Activated naive CD4-positive, alpha-beta T cell treated with anti-CD3 and anti-CD28 coated beads, Interleukin-2, amount 10 ng/mL, durations not matched to agents 7 days and 5 days (primary cell): ENCODE measurements at regions not wholly inside any gene's neighbourhood (a gene's known extent, or its start where the extent isn't known, plus 50 kb on each side); places are given as distances from the start of the nearest gene placed in this dataset.
"Not testable (repeated sequence)": the region's sequence is repeated elsewhere in the genome, so short reads cannot be mapped to it uniquely, and the experiment has no call there.

Experiments
- CTCF ChIA-PET: fragments of 350-600 bp; sonication (Branson Sonifier 250); formaldehyde crosslinking; loops from one replicate; lab custom pipeline; 2021; ENCODE audit warnings: antibody characterized with exemption; lab: Charles Lee
- DNase-seq: peaks from one replicate; pipeline ENCODE4 v3.0.0-alpha.2; 2020
- H3K27ac Mint-ChIP-seq: one replicate; pipeline ENCODE4 v1.8.0; 2021; ENCODE audit warnings: mild to moderate bottlenecking, moderate library complexity, mixed read lengths
- H3K27me3 Mint-ChIP-seq: one replicate; pipeline ENCODE4 v1.8.0; 2021; ENCODE audit warnings: mild to moderate bottlenecking, mixed read lengths
- H3K36me3 Mint-ChIP-seq: one replicate; pipeline ENCODE4 v1.8.0; 2021; ENCODE audit warnings: mixed read lengths
- H3K4me1 Mint-ChIP-seq: one replicate; pipeline ENCODE4 v1.8.0; 2021; ENCODE audit warnings: mixed read lengths
- H3K4me3 Mint-ChIP-seq: one replicate; pipeline ENCODE4 v1.8.0; 2021; ENCODE audit warnings: mild to moderate bottlenecking, moderate library complexity, mixed read lengths
- H3K9me3 Mint-ChIP-seq: one replicate; pipeline ENCODE4 v1.8.0; 2021; ENCODE audit warnings: mixed read lengths

- CTCF ChIA-PET, result no interaction called here
- H3K36me3 Mint-ChIP-seq, result no peaks in the 10 kb centered on the region
- no peaks in the 10 kb centered on the region for H3K27me3 Mint-ChIP-seq
- H3K9me3 Mint-ChIP-seq, result peaks cover 7% of the 10 kb centered on the region
- DNase-seq, result no peak
- no peaks in the 10 kb centered on the region for H3K4me1 Mint-ChIP-seq
- no peak overlapping the region for H3K27ac Mint-ChIP-seq
- no peak overlapping the region for H3K4me3 Mint-ChIP-seq
Observed at GRCh38 chr6:66245231-66245630, 538.2 kb upstream of the EYS start.

- no peak for DNase-seq
- CTCF ChIA-PET, result no interaction called here
- Mint-ChIP-seq H3K27me3 (no peaks in the 10 kb centered on the region), H3K4me3 (no peak overlapping the region), H3K27ac (no peak overlapping the region), H3K4me1 (no peaks in the 10 kb centered on the region), H3K9me3 (peaks cover 3% of the 10 kb centered on the region), H3K36me3 (no peaks in the 10 kb centered on the region)
Observed at GRCh38 chr6:66238851-66239250, 531.8 kb upstream of the EYS start.

GRCh38 chr6:66232890-66233289 is 525.9 kb upstream of the EYS start:
- Mint-ChIP-seq H3K4me3 (no peak overlapping the region), H3K36me3 (no peaks in the 10 kb centered on the region), H3K27me3 (no peaks in the 10 kb centered on the region), H3K4me1 (no peaks in the 10 kb centered on the region), H3K9me3 (peaks cover 7% of the 10 kb centered on the region), H3K27ac (no peak overlapping the region)
- CTCF ChIA-PET, result no interaction called here
- DNase-seq, result no peak

GRCh38 chr6:66230591-66230990 is 523.6 kb upstream of the EYS start:
- Mint-ChIP-seq H3K4me3 (no peak overlapping the region), H3K36me3 (no peaks in the 10 kb centered on the region), H3K27ac (no peak overlapping the region), H3K9me3 (peaks cover 7% of the 10 kb centered on the region), H3K27me3 (no peaks in the 10 kb centered on the region), H3K4me1 (no peaks in the 10 kb centered on the region)
- no peak for DNase-seq
- CTCF ChIA-PET, result no interaction called here

- H3K27ac Mint-ChIP-seq, result no peak overlapping the region
- no peaks in the 10 kb centered on the region for H3K27me3 Mint-ChIP-seq
- CTCF ChIA-PET, result no interaction called here
- DNase-seq, result no peak
- peaks cover 4% of the 10 kb centered on the region for H3K9me3 Mint-ChIP-seq
- H3K4me1 Mint-ChIP-seq, result no peaks in the 10 kb centered on the region
- H3K36me3 Mint-ChIP-seq, result no peaks in the 10 kb centered on the region
- H3K4me3 Mint-ChIP-seq, result no peak overlapping the region
Observed at GRCh38 chr6:66226109-66226508, 519.1 kb upstream of the EYS start.

GRCh38 chr6:66210964-66211363 is 503.9 kb upstream of the EYS start:
- Mint-ChIP-seq H3K27ac (no peak overlapping the region), H3K4me1 (no peaks in the 10 kb centered on the region), H3K9me3 (peaks cover 20% of the 10 kb centered on the region), H3K4me3 (no peak overlapping the region), H3K36me3 (no peaks in the 10 kb centered on the region), H3K27me3 (no peaks in the 10 kb centered on the region)
- no peak for DNase-seq
- CTCF ChIA-PET, result no interaction called here

- no peaks in the 10 kb centered on the region for H3K9me3 Mint-ChIP-seq
- H3K4me3 Mint-ChIP-seq, result no peak overlapping the region
- CTCF ChIA-PET, result no interaction called here
- no peaks in the 10 kb centered on the region for H3K36me3 Mint-ChIP-seq
- H3K27me3 Mint-ChIP-seq, result no peaks in the 10 kb centered on the region
- no peak for DNase-seq
- no peak overlapping the region for H3K27ac Mint-ChIP-seq
- H3K4me1 Mint-ChIP-seq, result no peaks in the 10 kb centered on the region
Observed at GRCh38 chr6:66200390-66200789, 493.4 kb upstream of the EYS start.

- CTCF ChIA-PET, result no interaction called here
- no peak overlapping the region for H3K27ac Mint-ChIP-seq
Observed at GRCh38 chr6:66199171-66199570, 492.1 kb upstream of the EYS start.

GRCh38 chr6:66198062-66198624 is 491.1 kb upstream of the EYS start:
- DNase-seq, result no peak
- H3K9me3 Mint-ChIP-seq, result no peaks in the 10 kb centered on the region
- H3K36me3 Mint-ChIP-seq, result no peaks in the 10 kb centered on the region
- H3K4me1 Mint-ChIP-seq, result no peaks in the 10 kb centered on the region
- no peaks in the 10 kb centered on the region for H3K27me3 Mint-ChIP-seq
- CTCF ChIA-PET, result no interaction called here
- H3K27ac Mint-ChIP-seq, result no peak overlapping the region
- no peak overlapping the region for H3K4me3 Mint-ChIP-seq

More at GRCh38 chr6:66199171-66199570, 492.1 kb upstream of the EYS start:
- no peaks in the 10 kb centered on the region for H3K36me3 Mint-ChIP-seq
- no peaks in the 10 kb centered on the region for H3K27me3 Mint-ChIP-seq
- H3K4me3 Mint-ChIP-seq, result no peak overlapping the region
- no peak for DNase-seq
- H3K9me3 Mint-ChIP-seq, result no peaks in the 10 kb centered on the region
- no peaks in the 10 kb centered on the region for H3K4me1 Mint-ChIP-seq

GRCh38 chr6:66190858-66191257 is 483.8 kb upstream of the EYS start:
- CTCF ChIA-PET, result no interaction called here
- H3K9me3 Mint-ChIP-seq, result peaks cover 2% of the 10 kb centered on the region

GRCh38 chr6:66189915-66190314 is 482.9 kb upstream of the EYS start:
- H3K4me1 Mint-ChIP-seq, result no peaks in the 10 kb centered on the region
- CTCF ChIA-PET, result no interaction called here

More at GRCh38 chr6:66190858-66191257, 483.8 kb upstream of the EYS start:
- Mint-ChIP-seq H3K4me3 (no peak overlapping the region), H3K27me3 (no peaks in the 10 kb centered on the region), H3K36me3 (no peaks in the 10 kb centered on the region), H3K27ac (no peak overlapping the region), H3K4me1 (no peaks in the 10 kb centered on the region)
- no peak for DNase-seq

GRCh38 chr6:66186756-66187155 is 479.7 kb upstream of the EYS start:
- DNase-seq, result no peak
- H3K4me1 Mint-ChIP-seq, result no peaks in the 10 kb centered on the region
- no peaks in the 10 kb centered on the region for H3K36me3 Mint-ChIP-seq
- H3K27me3 Mint-ChIP-seq, result no peaks in the 10 kb centered on the region
- no peak overlapping the region for H3K27ac Mint-ChIP-seq
- H3K9me3 Mint-ChIP-seq, result peaks cover 5% of the 10 kb centered on the region
- no peak overlapping the region for H3K4me3 Mint-ChIP-seq
- CTCF ChIA-PET, result no interaction called here

More at GRCh38 chr6:66189915-66190314, 482.9 kb upstream of the EYS start:
- DNase-seq, result no peak
- Mint-ChIP-seq H3K27me3 (no peaks in the 10 kb centered on the region), H3K27ac (no peak overlapping the region), H3K36me3 (no peaks in the 10 kb centered on the region), H3K4me3 (no peak overlapping the region), H3K9me3 (peaks cover 5% of the 10 kb centered on the region)

- Mint-ChIP-seq H3K4me1 (no peaks in the 10 kb centered on the region), H3K4me3 (no peak overlapping the region), H3K9me3 (peaks cover 5% of the 10 kb centered on the region), H3K36me3 (no peaks in the 10 kb centered on the region), H3K27me3 (no peaks in the 10 kb centered on the region), H3K27ac (no peak overlapping the region)
- DNase-seq, result no peak
- CTCF ChIA-PET, result no interaction called here
Observed at GRCh38 chr6:66184091-66184490, 477.1 kb upstream of the EYS start.

GRCh38 chr6:66179361-66179760 is 472.3 kb upstream of the EYS start:
- H3K4me3 Mint-ChIP-seq, result no peak overlapping the region
- peaks cover 3% of the 10 kb centered on the region for H3K9me3 Mint-ChIP-seq
- DNase-seq, result no peak
- no peaks in the 10 kb centered on the region for H3K4me1 Mint-ChIP-seq
- no peak overlapping the region for H3K27ac Mint-ChIP-seq
- H3K27me3 Mint-ChIP-seq, result no peaks in the 10 kb centered on the region
- H3K36me3 Mint-ChIP-seq, result no peaks in the 10 kb centered on the region
- CTCF ChIA-PET, result no interaction called here

- H3K27ac Mint-ChIP-seq, result no peak overlapping the region
- H3K36me3 Mint-ChIP-seq, result no peaks in the 10 kb centered on the region
- DNase-seq, result no peak
- peaks cover 21% of the 10 kb centered on the region for H3K9me3 Mint-ChIP-seq
- CTCF ChIA-PET, result no interaction called here
- H3K4me1 Mint-ChIP-seq, result no peaks in the 10 kb centered on the region
- H3K27me3 Mint-ChIP-seq, result no peaks in the 10 kb centered on the region
- H3K4me3 Mint-ChIP-seq, result no peak overlapping the region
Observed at GRCh38 chr6:66173587-66173986, 466.6 kb upstream of the EYS start.

- H3K4me3 Mint-ChIP-seq, CTCF ChIA-PET, H3K27me3 Mint-ChIP-seq, H3K27ac Mint-ChIP-seq, H3K4me1 Mint-ChIP-seq, DNase-seq, H3K36me3 Mint-ChIP-seq: not testable (repeated sequence)
- H3K9me3 Mint-ChIP-seq, result peaks cover 40% of the 10 kb centered on the region
Observed at GRCh38 chr6:66166713-66167112, 459.7 kb upstream of the EYS start.
